ENCODE measurements at regions not wholly inside any gene's neighbourhood (a gene's known extent, or its start where the extent isn't known, plus 50 kb on each side); places are given as distances from the start of the nearest gene placed in this dataset.

- no peaks in the 10 kb centered on the region for H3K36me3 ChIP-seq (ENCODE audit: insufficient read depth, low read length)
- H2AFZ ChIP-seq (ENCODE audit: low read length, unreplicated experiment): no peak overlapping the region
- peaks cover 24% of the 10 kb centered on the region for H3K27me3 ChIP-seq (ENCODE audit: insufficient read depth, low read length)
- H3K4me3 ChIP-seq (ENCODE audit: low read depth, low read length): no peak overlapping the region
- H3K27ac ChIP-seq (ENCODE audit: low read depth, low read length): no peak overlapping the region
- no peaks in the 10 kb centered on the region for H3K4me1 ChIP-seq (ENCODE audit: control insufficient read depth, insufficient read depth, low read length, unreplicated experiment)
- no peaks in the 10 kb centered on the region for H3K79me2 ChIP-seq (ENCODE audit: control insufficient read depth, insufficient read depth, low read length, unreplicated experiment)
Measured at GRCh38 chr2:105606081-105606480, 138.6 kb upstream of the NCK2 start.

DNA sequence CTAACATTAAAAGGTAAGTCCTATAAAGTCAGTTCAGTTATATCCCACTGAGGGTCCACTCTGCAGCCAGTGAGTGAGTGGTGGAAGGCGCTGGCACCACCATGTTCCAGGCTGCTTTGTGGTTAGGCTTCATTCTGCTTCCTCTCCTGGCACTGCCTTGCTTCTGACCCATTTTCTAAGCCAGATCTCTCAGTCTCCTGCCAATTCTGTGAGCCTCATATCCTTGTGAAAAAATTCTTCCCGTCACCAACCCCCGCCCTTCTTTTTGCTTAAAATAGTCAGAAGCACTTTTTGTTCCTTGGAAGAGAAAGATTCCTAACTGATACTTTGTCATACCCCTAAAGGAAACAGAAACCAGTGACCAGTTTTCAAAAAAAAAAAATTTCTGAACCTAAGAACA is 139.8 kb upstream of the NCK2 start:
- Histone ChIP-seq H3K4me1 (ENCODE audit: control insufficient read depth, insufficient read depth, low read length, unreplicated experiment) (no peaks in the 10 kb centered on the region), H3K79me2 (ENCODE audit: control insufficient read depth, insufficient read depth, low read length, unreplicated experiment) (no peaks in the 10 kb centered on the region), H3K27me3 (ENCODE audit: insufficient read depth, low read length) (peaks cover 34% of the 10 kb centered on the region), H2AFZ (ENCODE audit: low read length, unreplicated experiment) (no peak overlapping the region), H3K36me3 (ENCODE audit: insufficient read depth, low read length) (no peaks in the 10 kb centered on the region), H3K27ac (ENCODE audit: low read depth, low read length) (no peak overlapping the region), H3K4me3 (ENCODE audit: low read depth, low read length) (no peak overlapping the region)

- Histone ChIP-seq H2AFZ (ENCODE audit: low read length, unreplicated experiment) (no peak overlapping the region), H3K27me3 (ENCODE audit: insufficient read depth, low read length) (peaks cover 39% of the 10 kb centered on the region), H3K27ac (ENCODE audit: low read depth, low read length) (no peak overlapping the region), H3K36me3 (ENCODE audit: insufficient read depth, low read length) (no peaks in the 10 kb centered on the region), H3K4me1 (ENCODE audit: control insufficient read depth, insufficient read depth, low read length, unreplicated experiment) (no peaks in the 10 kb centered on the region), H3K4me3 (ENCODE audit: low read depth, low read length) (no peak overlapping the region), H3K79me2 (ENCODE audit: control insufficient read depth, insufficient read depth, low read length, unreplicated experiment) (no peaks in the 10 kb centered on the region)
Measured at GRCh38 chr2:105600949-105601794, 143.5 kb upstream of the NCK2 start.

DNA sequence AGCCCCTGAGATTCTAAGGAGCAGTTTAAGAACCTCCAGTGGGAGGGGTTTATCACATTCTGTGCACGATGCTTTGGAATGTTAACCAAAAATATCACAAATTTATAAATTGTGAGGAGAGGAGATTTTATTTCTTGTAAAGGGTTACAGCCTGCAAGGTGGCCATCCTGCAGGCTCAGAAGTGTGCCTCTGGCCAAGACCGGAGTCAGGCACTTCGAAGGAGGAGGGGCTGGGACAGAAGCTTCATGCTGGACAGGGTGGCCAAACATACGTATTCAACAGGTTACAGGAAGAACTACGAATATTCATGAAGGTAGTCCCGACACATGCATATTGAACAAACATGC is 144.1 kb upstream of the NCK2 start:
- Histone ChIP-seq H2AFZ (ENCODE audit: low read length, unreplicated experiment) (no peak overlapping the region), H3K4me1 (ENCODE audit: control insufficient read depth, insufficient read depth, low read length, unreplicated experiment) (no peaks in the 10 kb centered on the region), H3K27me3 (ENCODE audit: insufficient read depth, low read length) (peaks cover 39% of the 10 kb centered on the region), H3K27ac (ENCODE audit: low read depth, low read length) (no peak overlapping the region), H3K79me2 (ENCODE audit: control insufficient read depth, insufficient read depth, low read length, unreplicated experiment) (no peaks in the 10 kb centered on the region), H3K36me3 (ENCODE audit: insufficient read depth, low read length) (no peaks in the 10 kb centered on the region), H3K4me3 (ENCODE audit: low read depth, low read length) (no peak overlapping the region)

DNA sequence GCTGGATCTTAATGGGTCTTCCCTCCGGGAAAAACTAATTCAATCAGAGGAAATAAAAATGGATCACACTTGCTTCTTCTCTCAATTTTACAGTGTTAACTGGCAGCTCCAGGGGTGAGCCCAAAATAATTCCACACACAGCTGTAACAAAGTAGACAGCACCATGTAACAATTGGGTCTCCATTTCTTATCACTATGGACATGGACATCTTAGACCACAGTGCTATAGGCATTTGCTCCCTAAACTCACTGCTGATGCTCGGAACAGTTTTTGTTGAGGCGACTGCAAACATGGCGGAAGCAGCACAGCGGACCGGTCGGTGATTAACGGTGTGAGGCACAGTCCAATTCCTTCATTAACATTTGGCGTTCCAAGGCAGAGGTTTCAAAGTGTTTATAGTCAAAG is 144.7 kb upstream of the NCK2 start:
- peaks cover 39% of the 10 kb centered on the region for H3K27me3 ChIP-seq (ENCODE audit: insufficient read depth, low read length)
- H3K27ac ChIP-seq (ENCODE audit: low read depth, low read length): no peak overlapping the region
- H3K36me3 ChIP-seq (ENCODE audit: insufficient read depth, low read length): no peaks in the 10 kb centered on the region
- H3K4me1 ChIP-seq (ENCODE audit: control insufficient read depth, insufficient read depth, low read length, unreplicated experiment): no peaks in the 10 kb centered on the region
- H3K79me2 ChIP-seq (ENCODE audit: control insufficient read depth, insufficient read depth, low read length, unreplicated experiment): no peaks in the 10 kb centered on the region
- H3K4me3 ChIP-seq (ENCODE audit: low read depth, low read length): no peak overlapping the region
- no peak overlapping the region for H2AFZ ChIP-seq (ENCODE audit: low read length, unreplicated experiment)

DNA sequence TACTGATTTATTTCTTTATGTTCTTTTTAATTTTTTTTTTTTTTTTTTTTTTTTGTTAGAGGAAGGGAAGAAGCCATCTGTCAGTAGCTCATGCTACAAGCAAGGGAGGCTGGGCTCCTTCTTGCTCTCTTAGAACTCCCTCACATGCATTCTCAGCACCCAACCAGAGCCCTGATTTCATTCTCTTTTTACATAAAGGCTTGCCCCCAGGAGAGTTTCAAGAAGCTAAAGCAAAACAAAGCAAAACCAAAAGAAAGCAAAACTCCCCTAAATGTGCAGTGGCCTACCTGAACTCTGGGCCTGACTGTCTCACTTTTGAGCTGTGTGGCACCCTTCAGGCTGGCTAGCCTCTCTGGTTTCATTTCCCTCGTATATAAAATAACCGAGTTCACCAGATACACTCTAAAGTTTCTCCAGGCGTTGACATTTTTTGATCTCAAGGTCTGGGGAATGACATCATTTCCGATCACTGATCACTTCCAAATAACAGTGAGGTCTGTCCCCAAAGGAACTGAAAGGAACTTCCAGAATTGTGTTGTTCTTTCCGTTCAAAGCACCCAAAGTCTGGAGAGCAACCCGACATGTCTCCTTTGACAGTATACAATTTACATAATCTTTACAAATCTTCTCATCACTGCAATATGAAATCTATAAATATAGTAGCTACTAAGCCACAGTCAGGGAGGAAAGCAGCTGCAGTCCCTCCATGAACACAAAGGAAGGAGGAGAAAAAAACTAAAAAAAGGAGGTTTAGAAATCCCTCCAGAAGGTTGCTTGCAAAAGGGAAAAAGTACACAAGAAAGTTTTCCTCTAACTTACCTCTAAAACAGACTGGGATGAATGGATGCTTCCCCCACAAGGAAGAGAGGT is 145.6 kb upstream of the NCK2 start:
- Histone ChIP-seq H3K27me3 (ENCODE audit: insufficient read depth, low read length) (peaks cover 31% of the 10 kb centered on the region), H3K4me3 (ENCODE audit: low read depth, low read length) (no peak overlapping the region), H3K36me3 (ENCODE audit: insufficient read depth, low read length) (no peaks in the 10 kb centered on the region), H3K27ac (ENCODE audit: low read depth, low read length) (no peak overlapping the region), H3K79me2 (ENCODE audit: control insufficient read depth, insufficient read depth, low read length, unreplicated experiment) (no peaks in the 10 kb centered on the region), H2AFZ (ENCODE audit: low read length, unreplicated experiment) (no peak overlapping the region), H3K4me1 (ENCODE audit: control insufficient read depth, insufficient read depth, low read length, unreplicated experiment) (no peaks in the 10 kb centered on the region)

- H2AFZ ChIP-seq (ENCODE audit: low read length, unreplicated experiment): peak overlapping the region; percentile 14
- H3K36me3 ChIP-seq (ENCODE audit: insufficient read depth, low read length): no peaks in the 10 kb centered on the region
- H3K4me1 ChIP-seq (ENCODE audit: control insufficient read depth, insufficient read depth, low read length, unreplicated experiment): no peaks in the 10 kb centered on the region
- no peak overlapping the region for H3K4me3 ChIP-seq (ENCODE audit: low read depth, low read length)
- H3K79me2 ChIP-seq (ENCODE audit: control insufficient read depth, insufficient read depth, low read length, unreplicated experiment): no peaks in the 10 kb centered on the region
- peaks cover 24% of the 10 kb centered on the region for H3K27me3 ChIP-seq (ENCODE audit: insufficient read depth, low read length)
- H3K27ac ChIP-seq (ENCODE audit: low read depth, low read length): no peak overlapping the region
Measured at GRCh38 chr2:105597806-105598803, 146.6 kb upstream of the NCK2 start.

GRCh38 chr2:105597011-105597805 is 147.5 kb upstream of the NCK2 start:
- Histone ChIP-seq H3K4me3 (ENCODE audit: low read depth, low read length) (no peak overlapping the region), H3K27ac (ENCODE audit: low read depth, low read length) (no peak overlapping the region), H3K36me3 (ENCODE audit: insufficient read depth, low read length) (no peaks in the 10 kb centered on the region), H3K27me3 (ENCODE audit: insufficient read depth, low read length) (peaks cover 24% of the 10 kb centered on the region), H3K79me2 (ENCODE audit: control insufficient read depth, insufficient read depth, low read length, unreplicated experiment) (no peaks in the 10 kb centered on the region), H2AFZ (ENCODE audit: low read length, unreplicated experiment) (peak overlapping the region; percentile 14), H3K4me1 (ENCODE audit: control insufficient read depth, insufficient read depth, low read length, unreplicated experiment) (no peaks in the 10 kb centered on the region)

DNA sequence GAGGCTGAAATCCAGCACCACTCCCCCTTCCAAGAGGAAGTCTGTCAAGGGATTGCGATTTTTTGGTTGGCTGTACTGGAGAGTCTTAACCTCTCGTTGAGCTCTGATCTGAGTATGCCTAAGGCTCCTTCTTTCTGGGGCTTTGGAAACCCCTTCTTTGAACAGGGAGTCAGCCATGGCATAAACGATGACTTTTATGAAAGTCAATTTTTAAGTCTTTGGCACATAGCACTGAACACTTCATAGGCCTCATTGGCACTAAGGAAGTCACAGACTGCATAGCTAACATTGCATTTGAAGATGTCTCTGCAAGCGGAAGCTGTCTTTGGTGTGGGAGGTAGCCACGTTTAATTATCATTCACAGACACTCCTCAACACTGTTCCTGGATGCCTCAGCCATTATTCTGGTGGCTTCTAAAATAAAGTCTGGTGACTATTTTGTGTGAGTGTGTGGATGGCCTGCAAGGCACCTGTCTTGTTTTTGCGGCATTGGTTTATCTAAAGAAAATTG is 148.2 kb upstream of the NCK2 start:
- no peaks in the 10 kb centered on the region for H3K79me2 ChIP-seq (ENCODE audit: control insufficient read depth, insufficient read depth, low read length, unreplicated experiment)
- H2AFZ ChIP-seq (ENCODE audit: low read length, unreplicated experiment): no peak overlapping the region
- no peak overlapping the region for H3K27ac ChIP-seq (ENCODE audit: low read depth, low read length)
- H3K4me3 ChIP-seq (ENCODE audit: low read depth, low read length): no peak overlapping the region
- H3K4me1 ChIP-seq (ENCODE audit: control insufficient read depth, insufficient read depth, low read length, unreplicated experiment): no peaks in the 10 kb centered on the region
- no peaks in the 10 kb centered on the region for H3K36me3 ChIP-seq (ENCODE audit: insufficient read depth, low read length)
- peaks cover 23% of the 10 kb centered on the region for H3K27me3 ChIP-seq (ENCODE audit: insufficient read depth, low read length)
